HG02981 (cell line): ENCODE measurements at regions not wholly inside any gene's neighbourhood (a gene's known extent, or its start where the extent isn't known, plus 50 kb on each side); places are given as distances from the start of the nearest gene placed in this dataset.
"Not testable (repeated sequence)": the region's sequence is repeated elsewhere in the genome, so short reads cannot be mapped to it uniquely, and the experiment has no call there.

Experiments
- ATAC-seq: cut with Tn5 transposase; IDR thresholded peaks from one replicate; pipeline ENCODE4 v1.9.1; 2021; ENCODE audit warnings: mild to moderate bottlenecking, moderate library complexity; ENCODE audit not compliant: unreplicated experiment

- ATAC-seq = no peak
Observed at GRCh38 chr10:64283621-64284020, 762.4 kb downstream of the REEP3 start.

GRCh38 chr10:64286533-64286932 lies 765.3 kb downstream of the REEP3 start:
- no peak for ATAC-seq

- no peak for ATAC-seq
Observed at GRCh38 chr10:64288404-64288803, 767.2 kb downstream of the REEP3 start.

GRCh38 chr10:64303566-64303965 lies 782.4 kb downstream of the REEP3 start:
- no peak for ATAC-seq

GRCh38 chr10:64306729-64307327 lies 785.6 kb downstream of the REEP3 start:
- ATAC-seq = no peak

- no peak for ATAC-seq
Observed at GRCh38 chr10:64312876-64313275, 791.7 kb downstream of the REEP3 start.

- ATAC-seq = no peak
Observed at GRCh38 chr10:64313967-64314366, 792.8 kb downstream of the REEP3 start.

- no peak for ATAC-seq
Observed at GRCh38 chr10:64316416-64316815, 795.2 kb downstream of the REEP3 start.

GRCh38 chr10:64316833-64317232 lies 795.6 kb downstream of the REEP3 start:
- ATAC-seq = no peak

- no peak for ATAC-seq
Observed at GRCh38 chr10:64320448-64320847, 799.2 kb downstream of the REEP3 start.

GRCh38 chr10:64329510-64329909 lies 808.3 kb downstream of the REEP3 start:
- ATAC-seq = no peak

GRCh38 chr10:64332551-64332950 lies 811.4 kb downstream of the REEP3 start:
- no peak for ATAC-seq

GRCh38 chr10:64334084-64334483 lies 812.9 kb downstream of the REEP3 start:
- no peak for ATAC-seq

- ATAC-seq = no peak
Observed at GRCh38 chr10:64344211-64344610, 823.0 kb downstream of the REEP3 start.

GRCh38 chr10:64345856-64346255 lies 824.7 kb downstream of the REEP3 start:
- no peak for ATAC-seq

- ATAC-seq = no peak
Observed at GRCh38 chr10:64346389-64346788, 825.2 kb downstream of the REEP3 start.

- no peak for ATAC-seq
Observed at GRCh38 chr10:64350665-64351064, 829.5 kb downstream of the REEP3 start.

GRCh38 chr10:64358907-64359306 lies 837.7 kb downstream of the REEP3 start:
- no peak for ATAC-seq

- ATAC-seq = not testable (repeated sequence)
Observed at GRCh38 chr10:64360240-64360639, 839.0 kb downstream of the REEP3 start.

GRCh38 chr10:64363687-64364086 lies 842.5 kb downstream of the REEP3 start:
- no peak for ATAC-seq

- ATAC-seq = no peak
Observed at GRCh38 chr10:64365663-64366062, 844.5 kb downstream of the REEP3 start.

GRCh38 chr10:64368298-64368697 lies 847.1 kb downstream of the REEP3 start:
- no peak for ATAC-seq
